IPS-18a (cell line): ENCODE measurements at regions not wholly inside any gene's neighbourhood (a gene's known extent, or its start where the extent isn't known, plus 50 kb on each side); places are given as distances from the start of the nearest gene placed in this dataset.
"Not testable (repeated sequence)": the region's sequence is repeated elsewhere in the genome, so short reads cannot be mapped to it uniquely, and the experiment has no call there.

Experiments used
- H3K27ac ChIP-seq: one replicate; pipeline ENCODE4 v1.5.1; 2013; ENCODE audit warnings: low read length
- H3K27me3 ChIP-seq: one replicate; pipeline ENCODE4 v1.6.1; 2013; ENCODE audit warnings: mild to moderate bottlenecking, low read length; ENCODE audit not compliant: control insufficient read depth, insufficient read depth
- H3K36me3 ChIP-seq: one replicate; pipeline ENCODE4 v1.6.1; 2013; ENCODE audit warnings: low read depth, low read length; ENCODE audit not compliant: control insufficient read depth
- H3K4me1 ChIP-seq: one replicate; pipeline ENCODE4 v1.6.1; 2013; ENCODE audit warnings: low read depth, low read length; ENCODE audit not compliant: control insufficient read depth
- H3K4me3 ChIP-seq: one replicate; pipeline ENCODE4 v1.5.1; 2013; ENCODE audit warnings: low read length
- H3K9ac ChIP-seq: one replicate; pipeline ENCODE4 v1.6.1; 2013; ENCODE audit warnings: mild to moderate bottlenecking, low read length, moderate library complexity
- H3K9me3 ChIP-seq: one replicate; pipeline ENCODE4 v1.6.1; 2013; ENCODE audit warnings: low read depth, low read length; ENCODE audit not compliant: control insufficient read depth

GRCh38 chr2:11941201-11942177 lies 195.1 kb downstream of the LPIN1 start:
- Histone ChIP-seq H3K27me3 (no peaks in the 10 kb centered on the region), H3K4me1 (no peaks in the 10 kb centered on the region), H3K36me3 (no peaks in the 10 kb centered on the region), H3K9ac (no peak overlapping the region), H3K27ac (no peak overlapping the region), H3K9me3 (no peaks in the 10 kb centered on the region), H3K4me3 (no peak overlapping the region)

GRCh38 chr2:11942178-11942569 lies 195.7 kb downstream of the LPIN1 start:
- H3K9me3 ChIP-seq: no peaks in the 10 kb centered on the region
- no peak overlapping the region for H3K4me3 ChIP-seq
- H3K4me1 ChIP-seq: no peaks in the 10 kb centered on the region
- H3K27ac ChIP-seq: no peak overlapping the region
- no peaks in the 10 kb centered on the region for H3K27me3 ChIP-seq
- no peak overlapping the region for H3K9ac ChIP-seq
- H3K36me3 ChIP-seq: no peaks in the 10 kb centered on the region

DNA sequence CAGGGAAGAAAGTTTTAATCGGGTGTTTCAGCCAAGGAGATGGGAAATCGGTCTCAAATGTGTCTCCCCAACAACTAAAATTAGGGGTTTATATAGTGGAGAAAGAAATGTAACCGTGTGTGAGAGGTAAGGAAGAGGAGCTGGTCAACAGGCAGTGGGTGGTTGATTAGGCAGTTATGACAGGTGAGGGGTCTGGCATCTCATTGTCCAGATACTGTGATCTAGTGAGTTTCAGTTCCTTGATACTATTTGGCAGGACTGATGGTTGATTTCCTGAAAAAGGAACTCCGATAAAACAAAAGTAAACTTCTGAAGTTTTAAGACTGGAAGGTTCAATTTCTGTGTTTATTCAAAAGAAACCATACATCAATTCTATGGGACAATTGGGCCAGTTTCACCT lies 197.9 kb downstream of the LPIN1 start:
- no peaks in the 10 kb centered on the region for H3K4me1 ChIP-seq
- H3K4me3 ChIP-seq: no peak overlapping the region
- no peak overlapping the region for H3K27ac ChIP-seq
- H3K27me3 ChIP-seq: no peaks in the 10 kb centered on the region
- H3K36me3 ChIP-seq: no peaks in the 10 kb centered on the region
- H3K9ac ChIP-seq: no peak overlapping the region
- no peaks in the 10 kb centered on the region for H3K9me3 ChIP-seq

- no peak overlapping the region for H3K27ac ChIP-seq
- H3K9ac ChIP-seq: no peak overlapping the region
- H3K4me3 ChIP-seq: no peak overlapping the region
- no peaks in the 10 kb centered on the region for H3K27me3 ChIP-seq
- no peaks in the 10 kb centered on the region for H3K9me3 ChIP-seq
- H3K36me3 ChIP-seq: no peaks in the 10 kb centered on the region
- H3K4me1 ChIP-seq: no peaks in the 10 kb centered on the region
Observed at GRCh38 chr2:11945139-11946126, 199.0 kb downstream of the LPIN1 start.

GRCh38 chr2:11947956-11948355 lies 201.5 kb downstream of the LPIN1 start:
- Histone ChIP-seq H3K9me3 (no peaks in the 10 kb centered on the region), H3K4me3 (no peak overlapping the region), H3K27me3 (no peaks in the 10 kb centered on the region), H3K4me1 (no peaks in the 10 kb centered on the region), H3K36me3 (no peaks in the 10 kb centered on the region), H3K9ac (no peak overlapping the region), H3K27ac (no peak overlapping the region)

- H3K27ac ChIP-seq: no peak overlapping the region
Observed at GRCh38 chr2:11949732-11950523, 203.5 kb downstream of the LPIN1 start.

DNA sequence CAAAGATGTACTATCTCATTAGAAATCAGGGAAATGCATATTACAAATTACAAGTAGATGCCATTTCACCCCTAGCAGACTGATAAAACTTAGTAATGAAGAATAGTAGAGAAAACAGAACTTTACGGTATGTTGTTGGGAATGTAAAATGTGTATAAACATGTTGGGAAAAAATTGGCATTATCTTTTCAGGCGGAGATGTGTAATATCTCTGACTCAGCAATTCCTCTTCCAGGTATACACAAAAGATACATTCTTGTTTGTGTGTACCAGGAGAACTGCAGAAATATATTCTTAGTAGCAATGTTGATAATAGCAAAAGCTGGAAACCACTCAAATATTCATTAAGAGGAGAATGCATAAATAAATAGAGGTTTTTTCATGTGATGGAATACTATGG lies 204.5 kb downstream of the LPIN1 start:
- Histone ChIP-seq H3K27ac (no peak overlapping the region), H3K36me3 (no peaks in the 10 kb centered on the region), H3K4me1 (no peaks in the 10 kb centered on the region), H3K9ac (no peak overlapping the region), H3K27me3 (no peaks in the 10 kb centered on the region), H3K4me3 (no peak overlapping the region), H3K9me3 (no peaks in the 10 kb centered on the region)

More at GRCh38 chr2:11949732-11950523, 203.5 kb downstream of the LPIN1 start:
- Histone ChIP-seq H3K36me3 (no peaks in the 10 kb centered on the region), H3K4me1 (no peaks in the 10 kb centered on the region), H3K9ac (no peak overlapping the region), H3K9me3 (no peaks in the 10 kb centered on the region), H3K4me3 (no peak overlapping the region), H3K27me3 (no peaks in the 10 kb centered on the region)

- not testable (repeated sequence) for H3K27me3 ChIP-seq, H3K36me3 ChIP-seq, H3K9me3 ChIP-seq, H3K4me3 ChIP-seq, H3K27ac ChIP-seq, H3K4me1 ChIP-seq, H3K9ac ChIP-seq
Observed at GRCh38 chr2:11951492-11951891, 205.1 kb downstream of the LPIN1 start.

DNA sequence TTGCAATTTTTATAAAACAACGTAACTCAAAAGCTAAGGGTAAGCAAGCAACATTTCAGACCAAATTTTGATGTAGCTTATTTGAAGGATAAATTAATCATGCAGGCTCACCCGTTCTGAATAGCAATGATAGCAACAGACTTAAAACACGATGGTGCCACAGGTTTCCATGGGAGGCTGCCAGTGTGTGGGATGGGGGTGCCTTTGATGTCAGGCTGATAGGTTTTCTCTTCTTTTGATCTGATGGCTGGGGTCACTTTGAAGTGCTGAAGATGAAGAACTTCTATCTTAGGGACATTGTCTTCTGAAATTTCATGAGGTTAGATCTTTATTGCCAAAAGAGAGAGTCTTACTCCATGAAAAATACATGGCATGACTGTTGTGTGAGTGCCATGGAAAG lies 206.8 kb downstream of the LPIN1 start:
- Histone ChIP-seq H3K36me3 (no peaks in the 10 kb centered on the region), H3K9ac (no peak overlapping the region), H3K27ac (no peak overlapping the region), H3K4me1 (no peaks in the 10 kb centered on the region), H3K9me3 (no peaks in the 10 kb centered on the region), H3K4me3 (no peak overlapping the region), H3K27me3 (no peaks in the 10 kb centered on the region)

- no peak overlapping the region for H3K9ac ChIP-seq
- no peaks in the 10 kb centered on the region for H3K36me3 ChIP-seq
- no peaks in the 10 kb centered on the region for H3K4me1 ChIP-seq
- H3K9me3 ChIP-seq: no peaks in the 10 kb centered on the region
- H3K4me3 ChIP-seq: no peak overlapping the region
- H3K27me3 ChIP-seq: no peaks in the 10 kb centered on the region
- H3K27ac ChIP-seq: no peak overlapping the region
Observed at GRCh38 chr2:11955314-11955713, 208.9 kb downstream of the LPIN1 start.

DNA sequence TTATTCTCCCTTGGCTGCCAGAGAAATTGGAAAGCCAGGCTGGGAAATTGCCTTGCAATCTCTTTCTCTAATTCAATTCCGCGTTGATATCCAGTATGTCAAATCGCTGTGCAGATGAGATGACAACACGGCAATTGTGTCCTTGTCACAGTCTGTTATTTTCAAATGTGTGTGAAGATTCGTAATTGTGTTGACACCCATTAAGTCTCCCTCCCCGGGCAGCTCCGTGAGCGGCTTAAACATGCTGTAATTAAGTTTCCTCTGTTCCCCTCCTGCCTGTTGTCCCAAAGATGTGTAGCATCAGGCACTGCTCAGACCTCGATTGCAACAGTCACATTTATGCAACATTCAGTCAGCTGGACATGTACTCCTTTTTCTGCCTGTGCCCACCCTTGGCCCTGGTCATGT lies 209.5 kb downstream of the LPIN1 start:
- no peak overlapping the region for H3K4me3 ChIP-seq
- H3K27ac ChIP-seq: no peak overlapping the region
- no peaks in the 10 kb centered on the region for H3K27me3 ChIP-seq
- no peaks in the 10 kb centered on the region for H3K36me3 ChIP-seq
- no peaks in the 10 kb centered on the region for H3K9me3 ChIP-seq
- H3K9ac ChIP-seq: no peak overlapping the region
- H3K4me1 ChIP-seq: no peaks in the 10 kb centered on the region
